CD4-positive, alpha-beta T cell (primary cell): ENCODE measurements at regions not wholly inside any gene's neighbourhood (a gene's known extent, or its start where the extent isn't known, plus 50 kb on each side); places are given as distances from the start of the nearest gene placed in this dataset.

Experiments used
- ATAC-seq: fragments of 200-7000 bp; cut with Tn5 transposase; one replicate; pipeline ENCODE4 v1.10.0; 2022; ENCODE audit warnings: mild to moderate bottlenecking; ENCODE audit not compliant: poor library complexity
- CTCF ChIA-PET: fragments of 350-600 bp; sonication (Branson Sonifier 250); formaldehyde crosslinking; loops from one replicate; lab custom pipeline; 2021; ENCODE audit warnings: antibody characterized with exemption, inconsistent platforms; lab: Charles Lee
- POLR2A ChIA-PET: fragments of 350-600 bp; sonication (Branson Sonifier 250); formaldehyde crosslinking; loops from one replicate; lab custom pipeline; 2021; ENCODE audit warnings: antibody characterized with exemption, inconsistent platforms; lab: Charles Lee
- DNase-seq, 14 experiments: peaks; one replicate each; pipeline ENCODE4 v3.0.0-alpha.2; 2013 to 2020; ENCODE audit warnings: mixed read lengths in 2 of 14
- H3K27ac ChIP-seq, 2 donors: one replicate each; pipeline versions ENCODE4 v1.5.1 to v1.7.0; 2013; ENCODE audit warnings: low read length in 2 of 2, low read depth in 1 of 2, mild to moderate bottlenecking in 1 of 2
- H3K27me3 ChIP-seq, 2 experiments: 1 replicate in 1 of 2; 2 replicates in 1 of 2; pipeline versions ENCODE4 v1.6.1 to v1.7.0; 2013; ENCODE audit warnings: low read length in 2 of 2, control low read depth in 1 of 2, mild to moderate bottlenecking in 1 of 2, moderate library complexity in 1 of 2; ENCODE audit not compliant: insufficient read depth in 2 of 2, control insufficient read depth in 1 of 2
- H3K36me3 ChIP-seq: one replicate; pipeline ENCODE4 v1.6.1; 2013; ENCODE audit warnings: low read length, control low read depth; ENCODE audit not compliant: insufficient read depth
- H3K4me1 ChIP-seq: one replicate; pipeline ENCODE4 v1.6.1; 2013; ENCODE audit warnings: low read length, control low read depth; ENCODE audit not compliant: insufficient read depth
- H3K4me3 ChIP-seq: one replicate; pipeline ENCODE4 v1.5.1; 2013; ENCODE audit warnings: mild to moderate bottlenecking, low read length, moderate library complexity
- H3K9me3 ChIP-seq, 2 experiments: 1 replicate in 1 of 2; 2 replicates in 1 of 2; pipeline versions ENCODE4 v1.6.1 to v1.7.0; 2013; ENCODE audit warnings: low read length in 2 of 2, mild to moderate bottlenecking in 2 of 2, control low read depth in 1 of 2, moderate library complexity in 1 of 2; ENCODE audit not compliant: control insufficient read depth in 1 of 2, insufficient read depth in 1 of 2
- H3K27ac Mint-ChIP-seq: one replicate; pipeline ENCODE4 v1.8.0; 2020; ENCODE audit warnings: mixed read lengths
- H3K27me3 Mint-ChIP-seq: one replicate; pipeline ENCODE4 v1.8.0; 2021; ENCODE audit warnings: mixed read lengths
- H3K36me3 Mint-ChIP-seq: one replicate; pipeline ENCODE4 v1.8.0; 2021; ENCODE audit warnings: low read depth, mixed read lengths
- H3K4me1 Mint-ChIP-seq: one replicate; pipeline ENCODE4 v1.8.0; 2021; ENCODE audit warnings: low read depth, mixed read lengths
- H3K4me3 Mint-ChIP-seq: one replicate; pipeline ENCODE4 v1.8.0; 2020; ENCODE audit warnings: mild to moderate bottlenecking, mixed read lengths
- H3K9me3 Mint-ChIP-seq: one replicate; pipeline ENCODE4 v1.8.0; 2020; ENCODE audit warnings: mixed read lengths
- intact Hi-C, 2 experiments: fragments of 100-400 bp; cut with DNase I in 1 of 2; cut with micrococcal nuclease in 1 of 2; formaldehyde crosslinking; loops; one replicate each; pipeline versions ENCODE4 v1.15.1 to v1.9.0; 2023 to 2025; cut with DNase I, micrococcal nuclease
- TF ChIP-seq, protein P1 (sequence below): fragments of 200-600 bp; IDR thresholded peaks from one replicate; pipeline ENCODE4 v1.8.0; 2022; ENCODE audit warnings: antibody characterized with exemption, mild to moderate bottlenecking

DNA sequence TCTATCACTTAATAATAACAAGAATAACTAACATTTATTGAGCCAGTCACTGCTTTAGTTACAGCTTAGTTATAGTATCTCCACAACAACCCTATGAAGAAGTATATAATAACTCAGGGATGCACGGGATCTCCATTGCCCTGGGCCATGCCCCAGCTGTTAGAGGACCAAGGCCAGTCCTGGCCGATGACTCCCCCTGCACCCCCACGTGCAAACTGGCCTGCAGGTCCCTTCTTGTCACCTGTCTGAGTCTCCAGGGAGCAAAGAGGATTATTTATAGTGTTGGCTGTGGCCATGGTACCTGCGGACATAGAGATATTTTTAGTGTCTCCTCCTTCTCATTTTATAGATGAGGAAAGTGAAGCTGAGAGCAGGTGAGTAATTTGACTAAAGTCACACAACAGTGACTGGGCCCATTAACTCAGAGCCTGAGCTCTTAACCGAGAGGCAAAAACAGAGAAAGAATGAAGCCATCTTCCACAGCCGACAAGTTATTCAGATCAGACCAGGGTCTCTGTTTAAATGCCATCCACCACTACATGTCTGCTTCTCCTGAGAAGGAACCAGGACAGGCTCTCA lies 94.4 kb downstream of the TMEM215 start:
- H3K36me3 Mint-ChIP-seq = no peaks in the 10 kb centered on the region
- TF ChIP-seq, protein P1, sequence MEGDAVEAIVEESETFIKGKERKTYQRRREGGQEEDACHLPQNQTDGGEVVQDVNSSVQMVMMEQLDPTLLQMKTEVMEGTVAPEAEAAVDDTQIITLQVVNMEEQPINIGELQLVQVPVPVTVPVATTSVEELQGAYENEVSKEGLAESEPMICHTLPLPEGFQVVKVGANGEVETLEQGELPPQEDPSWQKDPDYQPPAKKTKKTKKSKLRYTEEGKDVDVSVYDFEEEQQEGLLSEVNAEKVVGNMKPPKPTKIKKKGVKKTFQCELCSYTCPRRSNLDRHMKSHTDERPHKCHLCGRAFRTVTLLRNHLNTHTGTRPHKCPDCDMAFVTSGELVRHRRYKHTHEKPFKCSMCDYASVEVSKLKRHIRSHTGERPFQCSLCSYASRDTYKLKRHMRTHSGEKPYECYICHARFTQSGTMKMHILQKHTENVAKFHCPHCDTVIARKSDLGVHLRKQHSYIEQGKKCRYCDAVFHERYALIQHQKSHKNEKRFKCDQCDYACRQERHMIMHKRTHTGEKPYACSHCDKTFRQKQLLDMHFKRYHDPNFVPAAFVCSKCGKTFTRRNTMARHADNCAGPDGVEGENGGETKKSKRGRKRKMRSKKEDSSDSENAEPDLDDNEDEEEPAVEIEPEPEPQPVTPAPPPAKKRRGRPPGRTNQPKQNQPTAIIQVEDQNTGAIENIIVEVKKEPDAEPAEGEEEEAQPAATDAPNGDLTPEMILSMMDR = no peak
- intact Hi-C loops = no loop called here
- no peak overlapping the region for H3K4me3 Mint-ChIP-seq
- H3K27ac ChIP-seq = no peak overlapping the region
- no peaks in the 10 kb centered on the region for H3K36me3 ChIP-seq
- no peaks in the 10 kb centered on the region for H3K9me3 Mint-ChIP-seq
- H3K27me3 ChIP-seq = no peaks in the 10 kb centered on the region
- H3K27ac Mint-ChIP-seq = no peak overlapping the region
- no peak for ATAC-seq
- peaks cover 3% of the 10 kb centered on the region for H3K27me3 Mint-ChIP-seq
- H3K4me1 Mint-ChIP-seq = no peaks in the 10 kb centered on the region
- DNase-seq = no peak
- H3K4me1 ChIP-seq = no peaks in the 10 kb centered on the region
- ChIA-PET POLR2A (no interaction called here), CTCF (no interaction called here)
- H3K4me3 ChIP-seq = no peak overlapping the region
- no peaks in the 10 kb centered on the region for H3K9me3 ChIP-seq

DNA sequence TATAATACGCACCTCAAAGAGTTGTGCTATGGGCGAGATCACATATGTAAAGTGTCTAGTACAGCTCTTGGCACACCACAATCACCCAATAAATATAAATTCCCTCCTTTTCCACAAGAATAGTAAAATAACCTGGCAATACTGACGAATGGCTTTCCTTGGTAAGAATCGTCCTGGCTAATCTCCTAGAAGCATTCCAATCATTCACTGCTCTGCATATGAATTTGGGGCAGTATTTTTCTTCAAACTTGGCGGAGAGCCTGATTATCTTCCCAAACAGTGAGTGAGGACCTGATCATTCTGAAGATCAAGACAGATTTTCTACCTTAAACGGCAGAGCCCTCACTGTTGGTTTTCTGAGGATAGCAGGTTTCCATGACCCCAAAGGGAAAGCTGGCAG lies 96.0 kb downstream of the TMEM215 start:
- Histone ChIP-seq H3K4me3 (no peak overlapping the region), H3K9me3 (no peaks in the 10 kb centered on the region), H3K36me3 (no peaks in the 10 kb centered on the region), H3K27ac (no peak overlapping the region), H3K4me1 (no peaks in the 10 kb centered on the region), H3K27me3 (no peaks in the 10 kb centered on the region)
- ChIA-PET CTCF (no interaction called here), POLR2A (no interaction called here)
- H3K9me3 Mint-ChIP-seq = no peaks in the 10 kb centered on the region
- TF ChIP-seq, protein P1 = no peak
- intact Hi-C loops = no loop called here
- H3K4me3 Mint-ChIP-seq = no peak overlapping the region
- H3K27ac Mint-ChIP-seq = no peak overlapping the region
- DNase-seq (no peak), ATAC-seq (no peak)
- no peaks in the 10 kb centered on the region for H3K36me3 Mint-ChIP-seq
- no peaks in the 10 kb centered on the region for H3K4me1 Mint-ChIP-seq
- H3K27me3 Mint-ChIP-seq = peaks cover under 1% of the 10 kb centered on the region

DNA sequence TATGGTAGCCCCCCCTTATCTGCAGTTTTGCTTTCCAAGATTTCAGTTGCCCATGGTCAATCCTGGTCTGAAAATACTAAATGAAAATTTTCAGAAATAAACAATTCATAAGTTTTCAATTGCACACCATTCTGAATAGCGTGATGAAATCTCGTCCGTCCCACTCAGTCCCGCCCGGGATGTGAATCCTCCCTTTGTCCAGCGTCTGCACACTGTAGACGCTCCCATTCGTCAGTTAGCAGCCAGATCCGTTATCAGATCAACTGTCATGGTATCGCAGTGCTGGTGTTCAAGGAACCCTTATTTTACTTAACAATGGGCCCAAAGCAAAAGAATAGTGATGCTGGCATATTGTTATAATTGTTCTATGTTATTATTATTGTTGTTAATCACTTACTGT lies 98.6 kb downstream of the TMEM215 start:
- TF ChIP-seq, protein P1 = no peak
- DNase-seq = no peak
- no peak overlapping the region for H3K27ac Mint-ChIP-seq
- H3K9me3 Mint-ChIP-seq = no peaks in the 10 kb centered on the region
- no peaks in the 10 kb centered on the region for H3K36me3 Mint-ChIP-seq
- intact Hi-C loops = no loop called here
- H3K27ac ChIP-seq = no peak overlapping the region
- H3K36me3 ChIP-seq = no peaks in the 10 kb centered on the region
- POLR2A ChIA-PET = no interaction called here
- H3K4me1 Mint-ChIP-seq = no peaks in the 10 kb centered on the region
- CTCF ChIA-PET = no interaction called here
- peaks cover 1% of the 10 kb centered on the region for H3K27me3 Mint-ChIP-seq
- H3K4me3 Mint-ChIP-seq = no peak overlapping the region
- no peaks in the 10 kb centered on the region for H3K27me3 ChIP-seq
- no peak for ATAC-seq
- no peaks in the 10 kb centered on the region for H3K9me3 ChIP-seq
- no peak overlapping the region for H3K4me3 ChIP-seq
- H3K4me1 ChIP-seq = no peaks in the 10 kb centered on the region
